ENCODE measurements at regions not wholly inside any gene's neighbourhood (a gene's known extent, or its start where the extent isn't known, plus 50 kb on each side); places are given as distances from the start of the nearest gene placed in this dataset.

DNA sequence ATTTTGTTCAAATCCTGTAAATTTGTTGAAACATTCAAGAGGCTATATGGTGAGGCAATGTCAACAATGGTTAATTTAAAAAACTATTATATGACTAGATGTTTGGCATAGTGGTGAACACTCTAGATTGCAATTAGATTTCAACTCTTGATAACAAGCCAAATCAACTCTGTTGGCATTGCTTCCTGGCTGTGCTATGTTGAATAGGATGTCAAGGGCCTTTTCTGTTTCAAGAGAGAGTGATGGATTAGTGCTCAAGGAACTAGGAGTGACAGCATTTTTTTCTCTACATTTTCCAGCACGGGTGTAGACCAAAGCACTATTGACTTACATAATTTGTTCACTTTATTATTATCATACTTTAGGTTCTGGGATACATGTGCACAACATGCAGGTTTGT lies 172.4 kb upstream of the KCNH7 start:
- TF ChIP-seq, protein P1, sequence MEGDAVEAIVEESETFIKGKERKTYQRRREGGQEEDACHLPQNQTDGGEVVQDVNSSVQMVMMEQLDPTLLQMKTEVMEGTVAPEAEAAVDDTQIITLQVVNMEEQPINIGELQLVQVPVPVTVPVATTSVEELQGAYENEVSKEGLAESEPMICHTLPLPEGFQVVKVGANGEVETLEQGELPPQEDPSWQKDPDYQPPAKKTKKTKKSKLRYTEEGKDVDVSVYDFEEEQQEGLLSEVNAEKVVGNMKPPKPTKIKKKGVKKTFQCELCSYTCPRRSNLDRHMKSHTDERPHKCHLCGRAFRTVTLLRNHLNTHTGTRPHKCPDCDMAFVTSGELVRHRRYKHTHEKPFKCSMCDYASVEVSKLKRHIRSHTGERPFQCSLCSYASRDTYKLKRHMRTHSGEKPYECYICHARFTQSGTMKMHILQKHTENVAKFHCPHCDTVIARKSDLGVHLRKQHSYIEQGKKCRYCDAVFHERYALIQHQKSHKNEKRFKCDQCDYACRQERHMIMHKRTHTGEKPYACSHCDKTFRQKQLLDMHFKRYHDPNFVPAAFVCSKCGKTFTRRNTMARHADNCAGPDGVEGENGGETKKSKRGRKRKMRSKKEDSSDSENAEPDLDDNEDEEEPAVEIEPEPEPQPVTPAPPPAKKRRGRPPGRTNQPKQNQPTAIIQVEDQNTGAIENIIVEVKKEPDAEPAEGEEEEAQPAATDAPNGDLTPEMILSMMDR (conservative IDR thresholded peaks at IDR 0.05; ENCODE audit: low read depth, low read length), result no peak
- TF ChIP-seq EZH2phosphoT487 (IDR thresholded peaks at IDR 0.05; ENCODE audit: borderline replicate concordance, low read length), result no peak
- no peak for TF ChIP-seq EZH2 (IDR thresholded peaks at IDR 0.05; ENCODE audit: low read length, unreplicated experiment)

Data from PC-3 (cell line).